ENCODE measurements at regions not wholly inside any gene's neighbourhood (a gene's known extent, or its start where the extent isn't known, plus 50 kb on each side); places are given as distances from the start of the nearest gene placed in this dataset.

DNA sequence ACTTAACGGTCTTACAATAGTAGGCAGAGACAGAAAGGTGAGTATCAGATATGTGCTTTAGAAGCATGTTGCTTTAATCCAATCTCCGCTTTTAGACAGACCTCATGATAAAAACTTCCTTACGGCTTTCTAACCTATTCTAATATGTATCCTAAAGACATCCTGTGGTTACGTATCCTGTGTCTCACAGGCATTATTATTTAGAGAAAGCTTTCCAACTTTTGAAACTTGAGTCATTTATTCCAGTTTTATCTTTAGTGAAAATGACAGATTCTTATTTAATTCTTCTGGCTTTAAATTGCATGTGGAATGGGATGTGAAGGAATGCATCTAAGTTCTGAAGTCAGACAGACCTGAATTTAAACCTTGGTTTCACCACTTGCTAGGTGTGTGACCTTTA lies 118.9 kb downstream of the OTUD1 start:
- no peak for TF ChIP-seq POLR2AphosphoS5 (IDR thresholded peaks at IDR 0.05)
- TF ChIP-seq, protein P1, sequence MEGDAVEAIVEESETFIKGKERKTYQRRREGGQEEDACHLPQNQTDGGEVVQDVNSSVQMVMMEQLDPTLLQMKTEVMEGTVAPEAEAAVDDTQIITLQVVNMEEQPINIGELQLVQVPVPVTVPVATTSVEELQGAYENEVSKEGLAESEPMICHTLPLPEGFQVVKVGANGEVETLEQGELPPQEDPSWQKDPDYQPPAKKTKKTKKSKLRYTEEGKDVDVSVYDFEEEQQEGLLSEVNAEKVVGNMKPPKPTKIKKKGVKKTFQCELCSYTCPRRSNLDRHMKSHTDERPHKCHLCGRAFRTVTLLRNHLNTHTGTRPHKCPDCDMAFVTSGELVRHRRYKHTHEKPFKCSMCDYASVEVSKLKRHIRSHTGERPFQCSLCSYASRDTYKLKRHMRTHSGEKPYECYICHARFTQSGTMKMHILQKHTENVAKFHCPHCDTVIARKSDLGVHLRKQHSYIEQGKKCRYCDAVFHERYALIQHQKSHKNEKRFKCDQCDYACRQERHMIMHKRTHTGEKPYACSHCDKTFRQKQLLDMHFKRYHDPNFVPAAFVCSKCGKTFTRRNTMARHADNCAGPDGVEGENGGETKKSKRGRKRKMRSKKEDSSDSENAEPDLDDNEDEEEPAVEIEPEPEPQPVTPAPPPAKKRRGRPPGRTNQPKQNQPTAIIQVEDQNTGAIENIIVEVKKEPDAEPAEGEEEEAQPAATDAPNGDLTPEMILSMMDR (IDR thresholded peaks at IDR 0.05): no peak
- TF ChIP-seq POLR2A (IDR thresholded peaks at IDR 0.05): no peak
- TF ChIP-seq EP300 (IDR thresholded peaks at IDR 0.05): no peak
